ENCODE measurements at regions not wholly inside any gene's neighbourhood (a gene's known extent, or its start where the extent isn't known, plus 50 kb on each side); places are given as distances from the start of the nearest gene placed in this dataset.

DNA sequence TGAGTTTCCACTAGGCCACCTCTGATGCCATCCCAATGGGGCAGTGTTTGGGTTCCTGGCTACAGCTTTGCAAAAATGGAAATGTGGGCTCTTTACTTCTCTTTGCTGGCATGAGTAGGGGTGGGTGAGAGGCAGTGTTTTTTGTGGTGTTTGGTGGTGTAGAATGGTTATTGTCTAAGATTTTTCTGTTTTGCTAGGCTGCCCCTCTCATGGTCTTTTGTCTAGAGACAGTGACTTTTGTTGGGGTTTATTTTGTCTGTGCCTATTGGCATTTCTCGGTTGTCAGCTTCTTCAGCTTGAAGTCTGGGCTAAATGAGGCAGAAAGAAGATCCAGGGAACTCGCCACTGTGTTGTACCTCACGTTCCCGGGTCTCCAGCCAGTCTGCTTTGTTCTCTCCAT lies 112.1 kb downstream of the CENPF start:
- DNase-seq (ENCODE audit: low spot score): no peak
- TF ChIP-seq, protein P1, sequence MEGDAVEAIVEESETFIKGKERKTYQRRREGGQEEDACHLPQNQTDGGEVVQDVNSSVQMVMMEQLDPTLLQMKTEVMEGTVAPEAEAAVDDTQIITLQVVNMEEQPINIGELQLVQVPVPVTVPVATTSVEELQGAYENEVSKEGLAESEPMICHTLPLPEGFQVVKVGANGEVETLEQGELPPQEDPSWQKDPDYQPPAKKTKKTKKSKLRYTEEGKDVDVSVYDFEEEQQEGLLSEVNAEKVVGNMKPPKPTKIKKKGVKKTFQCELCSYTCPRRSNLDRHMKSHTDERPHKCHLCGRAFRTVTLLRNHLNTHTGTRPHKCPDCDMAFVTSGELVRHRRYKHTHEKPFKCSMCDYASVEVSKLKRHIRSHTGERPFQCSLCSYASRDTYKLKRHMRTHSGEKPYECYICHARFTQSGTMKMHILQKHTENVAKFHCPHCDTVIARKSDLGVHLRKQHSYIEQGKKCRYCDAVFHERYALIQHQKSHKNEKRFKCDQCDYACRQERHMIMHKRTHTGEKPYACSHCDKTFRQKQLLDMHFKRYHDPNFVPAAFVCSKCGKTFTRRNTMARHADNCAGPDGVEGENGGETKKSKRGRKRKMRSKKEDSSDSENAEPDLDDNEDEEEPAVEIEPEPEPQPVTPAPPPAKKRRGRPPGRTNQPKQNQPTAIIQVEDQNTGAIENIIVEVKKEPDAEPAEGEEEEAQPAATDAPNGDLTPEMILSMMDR (IDR thresholded peaks at IDR 0.05; ENCODE audit: extremely low read depth, insufficient read depth, missing control alignments): no peak
- in situ Hi-C loops (cut with MboI; ENCODE audit: low pct_unique_long_range_greater_than_20kb, low sequenced_read_pairs, unreplicated experiment): no loop called here

DNA sequence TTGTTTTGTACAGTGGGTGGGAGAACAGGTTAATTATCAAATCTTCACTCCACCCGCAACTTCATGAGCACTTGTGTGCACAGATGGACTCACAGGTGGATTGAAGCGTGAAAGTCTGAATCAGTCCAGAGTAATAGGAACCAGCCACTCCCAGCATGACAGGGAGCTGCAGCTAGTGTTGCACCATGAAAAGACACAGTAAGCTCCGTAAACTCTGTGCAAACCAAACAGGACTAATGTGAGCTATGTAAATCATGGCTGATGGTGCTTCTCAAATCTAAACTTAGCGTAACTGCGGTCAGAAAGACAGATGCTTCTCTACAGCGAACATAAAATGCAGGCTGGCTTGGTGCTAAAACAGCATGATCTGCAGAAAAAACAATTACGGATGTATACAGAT lies 114.4 kb downstream of the CENPF start:
- TF ChIP-seq, protein P1 (IDR thresholded peaks at IDR 0.05; ENCODE audit: extremely low read depth, insufficient read depth, missing control alignments): no peak
- in situ Hi-C loops (cut with MboI; ENCODE audit: low pct_unique_long_range_greater_than_20kb, low sequenced_read_pairs, unreplicated experiment): no loop called here
- DNase-seq (ENCODE audit: low spot score): no peak

DNA sequence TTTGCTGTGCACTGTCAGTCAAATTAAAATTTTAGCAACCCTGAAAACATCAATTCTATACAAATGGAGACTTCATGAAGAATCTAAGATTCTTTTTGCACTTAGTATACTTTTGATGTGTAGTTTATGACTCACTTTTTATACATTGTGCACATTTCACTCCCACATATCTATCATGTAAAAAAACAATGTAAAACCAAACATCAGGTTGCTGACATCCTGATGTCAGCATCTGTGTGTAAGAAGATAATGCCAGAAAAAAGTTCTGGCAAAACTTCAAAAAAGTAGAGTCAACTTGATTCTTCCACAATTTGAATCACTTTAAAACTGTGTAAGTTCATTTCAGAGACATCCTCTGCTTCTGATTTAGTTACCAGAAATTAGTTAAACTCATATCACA lies 115.7 kb downstream of the CENPF start:
- TF ChIP-seq, protein P1 (IDR thresholded peaks at IDR 0.05; ENCODE audit: extremely low read depth, insufficient read depth, missing control alignments): no peak
- in situ Hi-C loops (cut with MboI; ENCODE audit: low pct_unique_long_range_greater_than_20kb, low sequenced_read_pairs, unreplicated experiment): no loop called here
- no peak for DNase-seq (ENCODE audit: low spot score)

DNA sequence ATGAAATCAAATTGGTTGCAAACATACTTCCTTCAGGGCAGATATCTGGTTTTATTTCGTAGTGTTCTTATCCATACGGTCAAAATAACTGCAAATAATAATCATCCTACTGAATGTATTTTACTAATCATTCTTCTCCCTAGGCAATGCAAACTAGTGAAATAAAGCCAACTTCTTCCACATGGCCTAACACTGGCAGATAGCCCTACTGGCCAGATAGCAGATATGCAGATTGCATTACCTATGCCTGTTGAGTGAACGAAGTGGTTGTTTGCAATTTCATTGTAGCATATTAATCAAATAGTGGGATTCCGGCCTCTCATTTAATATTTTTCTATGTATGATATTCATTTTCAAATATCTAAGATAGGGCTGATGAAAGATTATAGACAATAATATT lies 116.2 kb downstream of the CENPF start:
- no peak for DNase-seq (ENCODE audit: low spot score)
- in situ Hi-C loops (cut with MboI; ENCODE audit: low pct_unique_long_range_greater_than_20kb, low sequenced_read_pairs, unreplicated experiment): no loop called here
- TF ChIP-seq, protein P1 (IDR thresholded peaks at IDR 0.05; ENCODE audit: extremely low read depth, insufficient read depth, missing control alignments): no peak

DNA sequence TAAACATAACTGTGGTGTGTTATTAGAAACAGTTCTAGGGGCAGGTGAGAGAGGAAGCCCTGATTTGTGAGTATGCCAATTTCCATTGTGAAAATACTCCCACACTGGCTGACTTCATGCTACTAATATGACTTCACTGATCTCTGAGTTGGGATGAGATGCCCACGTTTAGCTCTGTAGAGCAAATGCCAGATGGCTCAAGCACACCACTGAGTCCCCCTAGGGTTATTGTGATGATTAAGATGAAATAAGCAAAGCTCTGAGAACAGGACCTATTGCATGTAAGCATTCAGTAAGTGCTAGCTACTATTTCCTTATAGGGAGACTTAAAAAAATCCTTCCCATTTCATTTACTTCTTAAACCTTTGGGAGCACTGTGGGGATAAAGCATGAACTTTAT lies 117.6 kb downstream of the CENPF start:
- no peak for DNase-seq (ENCODE audit: low spot score)
- TF ChIP-seq, protein P1 (IDR thresholded peaks at IDR 0.05; ENCODE audit: extremely low read depth, insufficient read depth, missing control alignments): no peak
- in situ Hi-C loops (cut with MboI; ENCODE audit: low pct_unique_long_range_greater_than_20kb, low sequenced_read_pairs, unreplicated experiment): no loop called here

DNA sequence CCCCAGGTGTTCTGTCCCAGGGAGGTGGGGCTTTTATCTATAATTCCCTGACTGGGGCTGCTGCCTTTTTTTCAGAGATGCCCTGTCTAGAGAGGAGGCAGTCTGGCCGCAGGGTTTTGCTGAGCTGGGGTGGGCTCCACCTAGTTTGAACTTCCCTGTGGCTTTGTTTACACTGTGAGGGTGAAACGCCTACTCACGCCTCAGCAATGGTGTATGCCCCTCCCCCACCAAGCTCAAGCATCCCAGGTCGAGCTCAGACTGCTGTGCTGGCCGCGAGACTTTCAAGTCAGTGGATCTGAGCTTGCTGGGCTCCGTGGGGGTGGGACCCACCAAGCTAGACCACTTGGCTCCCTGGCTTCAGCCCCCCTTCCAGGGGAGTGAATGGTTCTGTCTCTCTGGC lies 124.3 kb downstream of the CENPF start:
- in situ Hi-C loops (cut with MboI; ENCODE audit: low pct_unique_long_range_greater_than_20kb, low sequenced_read_pairs, unreplicated experiment): no loop called here
- DNase-seq (ENCODE audit: low spot score): no peak
- TF ChIP-seq, protein P1 (IDR thresholded peaks at IDR 0.05; ENCODE audit: extremely low read depth, insufficient read depth, missing control alignments): no peak
